Upper lobe of right lung (tissue), 1 donor: ENCODE measurements at regions not wholly inside any gene's neighbourhood (a gene's known extent, or its start where the extent isn't known, plus 50 kb on each side); places are given as distances from the start of the nearest gene placed in this dataset.

Experiments
- ATAC-seq: fragments of 200-7000 bp; cut with Tn5 transposase; one replicate; pipeline ENCODE4 v1.9.1; 2020; ENCODE audit warnings: mild to moderate bottlenecking, moderate library complexity
- DNase-seq: peaks from one replicate; pipeline ENCODE4 v3.0.0-alpha.2; 2020
- H3K27ac ChIP-seq: fragments of 200-600 bp; one replicate; pipeline ENCODE4 v1.8.0; 2022
- H3K27me3 ChIP-seq: fragments of 200-600 bp; one replicate; pipeline ENCODE4 v1.8.0; 2022; ENCODE audit warnings: mild to moderate bottlenecking
- H3K36me3 ChIP-seq: fragments of 200-600 bp; one replicate; pipeline ENCODE4 v1.8.0; 2022
- H3K4me1 ChIP-seq: fragments of 200-600 bp; one replicate; pipeline ENCODE4 v1.8.0; 2022
- H3K4me3 ChIP-seq: fragments of 200-600 bp; one replicate; pipeline ENCODE4 v1.8.0; 2022; ENCODE audit warnings: mild to moderate bottlenecking
- H3K9me3 ChIP-seq: fragments of 200-600 bp; one replicate; pipeline ENCODE4 v1.8.0; 2022
- intact Hi-C: fragments of 100-400 bp; cut with DNase I; formaldehyde crosslinking; loops from one replicate; pipeline ENCODE4 v1.11.0; 2022
- TF ChIP-seq, protein P1 (sequence below): fragments of 200-600 bp; IDR thresholded peaks from one replicate; pipeline ENCODE4 v1.8.0; 2022; ENCODE audit warnings: antibody characterized with exemption
- donor health status: DM: no; HTN: yes; CAD: no; lungs with severe emphysema.

DNA sequence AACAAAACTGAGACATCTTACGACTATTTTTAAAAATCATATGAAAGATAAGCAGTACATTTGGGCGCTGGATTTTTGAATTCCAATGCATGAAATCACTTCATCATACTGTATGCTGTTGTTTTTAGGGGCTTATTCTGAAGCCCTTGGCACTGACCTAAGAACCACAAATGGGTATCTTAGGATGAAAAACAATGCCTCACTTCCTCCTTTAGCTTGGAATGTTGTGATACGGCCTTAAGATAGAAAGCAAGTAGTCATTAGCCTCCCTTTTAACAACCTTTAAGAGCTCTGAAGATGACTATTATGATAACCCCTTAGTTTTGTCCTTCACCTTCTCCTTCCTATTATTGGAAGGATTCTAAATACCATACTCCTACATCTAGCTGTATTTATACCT is 289.8 kb downstream of the ARPP21 start:
- H3K27me3 ChIP-seq = no peaks in the 10 kb centered on the region
- no peaks in the 10 kb centered on the region for H3K4me1 ChIP-seq
- intact Hi-C loops = no loop called here
- H3K4me3 ChIP-seq = no peak overlapping the region
- TF ChIP-seq, protein P1, sequence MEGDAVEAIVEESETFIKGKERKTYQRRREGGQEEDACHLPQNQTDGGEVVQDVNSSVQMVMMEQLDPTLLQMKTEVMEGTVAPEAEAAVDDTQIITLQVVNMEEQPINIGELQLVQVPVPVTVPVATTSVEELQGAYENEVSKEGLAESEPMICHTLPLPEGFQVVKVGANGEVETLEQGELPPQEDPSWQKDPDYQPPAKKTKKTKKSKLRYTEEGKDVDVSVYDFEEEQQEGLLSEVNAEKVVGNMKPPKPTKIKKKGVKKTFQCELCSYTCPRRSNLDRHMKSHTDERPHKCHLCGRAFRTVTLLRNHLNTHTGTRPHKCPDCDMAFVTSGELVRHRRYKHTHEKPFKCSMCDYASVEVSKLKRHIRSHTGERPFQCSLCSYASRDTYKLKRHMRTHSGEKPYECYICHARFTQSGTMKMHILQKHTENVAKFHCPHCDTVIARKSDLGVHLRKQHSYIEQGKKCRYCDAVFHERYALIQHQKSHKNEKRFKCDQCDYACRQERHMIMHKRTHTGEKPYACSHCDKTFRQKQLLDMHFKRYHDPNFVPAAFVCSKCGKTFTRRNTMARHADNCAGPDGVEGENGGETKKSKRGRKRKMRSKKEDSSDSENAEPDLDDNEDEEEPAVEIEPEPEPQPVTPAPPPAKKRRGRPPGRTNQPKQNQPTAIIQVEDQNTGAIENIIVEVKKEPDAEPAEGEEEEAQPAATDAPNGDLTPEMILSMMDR = no peak
- H3K36me3 ChIP-seq = no peaks in the 10 kb centered on the region
- H3K9me3 ChIP-seq = no peaks in the 10 kb centered on the region
- no peak for ATAC-seq
- no peak overlapping the region for H3K27ac ChIP-seq
- no peak for DNase-seq

DNA sequence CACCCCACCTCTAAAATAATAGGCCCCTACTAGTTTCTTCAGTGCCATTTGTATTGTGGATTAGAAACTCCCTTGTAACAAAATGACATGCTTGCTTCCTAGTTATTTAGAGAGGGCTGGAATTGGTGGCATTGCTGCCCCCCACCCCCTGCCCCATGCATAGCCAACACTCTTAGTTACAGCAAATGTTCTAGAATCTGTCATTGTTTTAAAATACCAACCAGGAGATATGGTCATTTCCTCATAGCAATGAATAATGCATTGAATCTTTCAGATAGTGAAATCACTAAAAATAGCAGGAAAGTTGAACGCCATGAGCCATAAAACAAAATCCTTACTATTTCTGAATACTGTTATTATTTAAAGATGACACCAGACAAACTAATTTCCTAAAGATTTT is 292.5 kb downstream of the ARPP21 start:
- H3K4me1 ChIP-seq = no peaks in the 10 kb centered on the region
- H3K27ac ChIP-seq = no peak overlapping the region
- H3K4me3 ChIP-seq = no peak overlapping the region
- ATAC-seq (no peak), DNase-seq (no peak)
- no peaks in the 10 kb centered on the region for H3K36me3 ChIP-seq
- no peaks in the 10 kb centered on the region for H3K9me3 ChIP-seq
- intact Hi-C loops = no loop called here
- no peaks in the 10 kb centered on the region for H3K27me3 ChIP-seq
- TF ChIP-seq, protein P1 = no peak

GRCh38 chr3:35932995-35933394 is 293.7 kb downstream of the ARPP21 start:
- ATAC-seq = peak; percentile 35
- Histone ChIP-seq H3K36me3 (no peaks in the 10 kb centered on the region), H3K27me3 (no peaks in the 10 kb centered on the region), H3K4me1 (no peaks in the 10 kb centered on the region), H3K27ac (no peak overlapping the region), H3K4me3 (no peak overlapping the region), H3K9me3 (no peaks in the 10 kb centered on the region)
- intact Hi-C loops = no loop called here
- TF ChIP-seq, protein P1 = no peak
- no peak for DNase-seq

- intact Hi-C loops = no loop called here
- no peaks in the 10 kb centered on the region for H3K36me3 ChIP-seq
- no peaks in the 10 kb centered on the region for H3K4me1 ChIP-seq
- no peaks in the 10 kb centered on the region for H3K27me3 ChIP-seq
- no peak overlapping the region for H3K27ac ChIP-seq
- TF ChIP-seq, protein P1 = no peak
- ATAC-seq = no peak
- no peaks in the 10 kb centered on the region for H3K9me3 ChIP-seq
- DNase-seq = no peak
- H3K4me3 ChIP-seq = no peak overlapping the region
Observed at GRCh38 chr3:35936571-35936970, 297.2 kb downstream of the ARPP21 start.

DNA sequence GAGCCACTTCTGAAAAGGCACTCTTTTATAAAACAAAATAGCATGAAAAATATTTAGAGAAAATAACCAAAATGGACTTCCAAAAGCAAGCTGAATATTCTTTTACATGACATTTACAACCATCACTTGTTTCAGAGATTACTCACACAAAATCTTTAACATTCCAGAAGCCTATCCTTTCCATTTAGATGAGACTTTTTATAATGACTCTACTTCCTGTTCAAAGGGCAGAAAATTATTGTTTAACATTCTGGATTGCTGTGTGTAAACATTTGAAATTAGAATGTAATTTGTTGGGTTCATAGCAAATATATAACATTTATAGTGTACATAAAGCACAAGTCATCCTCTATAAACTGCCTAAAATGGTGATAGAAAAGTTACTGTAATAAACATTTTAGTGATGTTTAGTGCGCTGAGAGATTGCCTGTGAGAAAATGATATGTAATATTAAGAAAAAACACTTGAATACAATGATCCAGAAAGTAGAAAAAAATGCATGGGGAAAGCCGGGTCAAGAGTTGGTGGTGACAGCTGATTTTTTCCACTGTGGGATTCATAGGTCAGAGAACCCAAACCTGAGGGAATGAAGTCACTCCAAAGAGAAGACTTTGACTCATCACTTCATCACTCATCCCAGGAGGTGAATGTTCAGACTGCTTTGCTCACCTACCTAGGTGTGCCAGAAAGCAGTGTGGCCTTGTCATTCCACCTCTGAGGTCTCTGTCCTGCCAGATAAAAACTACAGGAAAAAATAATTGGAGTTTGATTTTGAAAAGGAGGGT is 305.8 kb downstream of the ARPP21 start:
- TF ChIP-seq, protein P1 = no peak
- intact Hi-C loops = no loop called here
- H3K36me3 ChIP-seq = no peaks in the 10 kb centered on the region
- DNase-seq = no peak
- H3K4me1 ChIP-seq = no peaks in the 10 kb centered on the region
- no peaks in the 10 kb centered on the region for H3K27me3 ChIP-seq
- no peaks in the 10 kb centered on the region for H3K9me3 ChIP-seq
- H3K27ac ChIP-seq = no peak overlapping the region
- no peak for ATAC-seq
- no peak overlapping the region for H3K4me3 ChIP-seq
